ENCODE measurements at regions not wholly inside any gene's neighbourhood (a gene's known extent, or its start where the extent isn't known, plus 50 kb on each side); places are given as distances from the start of the nearest gene placed in this dataset.

GRCh38 chr11:134571301-134571700 lies 159.3 kb upstream of the B3GAT1 start:
- TF ChIP-seq, protein P1, sequence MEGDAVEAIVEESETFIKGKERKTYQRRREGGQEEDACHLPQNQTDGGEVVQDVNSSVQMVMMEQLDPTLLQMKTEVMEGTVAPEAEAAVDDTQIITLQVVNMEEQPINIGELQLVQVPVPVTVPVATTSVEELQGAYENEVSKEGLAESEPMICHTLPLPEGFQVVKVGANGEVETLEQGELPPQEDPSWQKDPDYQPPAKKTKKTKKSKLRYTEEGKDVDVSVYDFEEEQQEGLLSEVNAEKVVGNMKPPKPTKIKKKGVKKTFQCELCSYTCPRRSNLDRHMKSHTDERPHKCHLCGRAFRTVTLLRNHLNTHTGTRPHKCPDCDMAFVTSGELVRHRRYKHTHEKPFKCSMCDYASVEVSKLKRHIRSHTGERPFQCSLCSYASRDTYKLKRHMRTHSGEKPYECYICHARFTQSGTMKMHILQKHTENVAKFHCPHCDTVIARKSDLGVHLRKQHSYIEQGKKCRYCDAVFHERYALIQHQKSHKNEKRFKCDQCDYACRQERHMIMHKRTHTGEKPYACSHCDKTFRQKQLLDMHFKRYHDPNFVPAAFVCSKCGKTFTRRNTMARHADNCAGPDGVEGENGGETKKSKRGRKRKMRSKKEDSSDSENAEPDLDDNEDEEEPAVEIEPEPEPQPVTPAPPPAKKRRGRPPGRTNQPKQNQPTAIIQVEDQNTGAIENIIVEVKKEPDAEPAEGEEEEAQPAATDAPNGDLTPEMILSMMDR (IDR thresholded peaks at IDR 0.05; ENCODE audit: insufficient read depth, low read depth, low read length): no peak
- H3K4me3 ChIP-seq (ENCODE audit: low read depth, low read length): no peak overlapping the region
- H3K27me3 ChIP-seq (ENCODE audit: control insufficient read depth, insufficient read depth, low read length): no peaks in the 10 kb centered on the region
- DNase-seq (ENCODE audit: low read depth): no peak
- ChIA-PET POLR2A (no interaction called here), CTCF (no interaction called here)
- H3K36me3 ChIP-seq (ENCODE audit: control insufficient read depth, insufficient read depth, low read length): no peaks in the 10 kb centered on the region

DNA sequence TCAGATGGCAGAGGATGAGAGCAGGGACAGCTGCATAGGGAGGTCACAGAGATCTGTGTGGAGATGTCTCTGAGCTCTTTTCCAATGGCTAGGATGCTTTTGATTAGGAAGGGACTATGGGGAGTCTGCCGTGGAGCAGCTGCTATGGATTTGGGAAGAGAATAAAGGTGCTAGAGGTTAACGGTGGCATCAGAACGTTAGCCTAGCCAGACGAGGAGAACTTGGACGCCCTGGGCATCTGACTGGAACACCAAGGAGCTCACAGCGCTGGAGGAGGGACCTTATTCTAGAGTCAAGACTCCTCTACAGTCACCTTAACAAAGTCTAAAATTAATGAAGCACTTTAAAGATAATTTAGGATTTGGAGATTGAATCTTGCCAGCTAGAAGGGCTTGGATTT lies 157.2 kb upstream of the B3GAT1 start:
- Histone ChIP-seq H3K4me3 (ENCODE audit: low read depth, low read length) (no peak overlapping the region), H3K27me3 (ENCODE audit: control insufficient read depth, insufficient read depth, low read length) (no peaks in the 10 kb centered on the region), H3K36me3 (ENCODE audit: control insufficient read depth, insufficient read depth, low read length) (no peaks in the 10 kb centered on the region)
- ChIA-PET POLR2A (no interaction called here), CTCF (no interaction called here)
- TF ChIP-seq, protein P1 (IDR thresholded peaks at IDR 0.05; ENCODE audit: insufficient read depth, low read depth, low read length): no peak
- DNase-seq (ENCODE audit: low read depth): no peak

DNA sequence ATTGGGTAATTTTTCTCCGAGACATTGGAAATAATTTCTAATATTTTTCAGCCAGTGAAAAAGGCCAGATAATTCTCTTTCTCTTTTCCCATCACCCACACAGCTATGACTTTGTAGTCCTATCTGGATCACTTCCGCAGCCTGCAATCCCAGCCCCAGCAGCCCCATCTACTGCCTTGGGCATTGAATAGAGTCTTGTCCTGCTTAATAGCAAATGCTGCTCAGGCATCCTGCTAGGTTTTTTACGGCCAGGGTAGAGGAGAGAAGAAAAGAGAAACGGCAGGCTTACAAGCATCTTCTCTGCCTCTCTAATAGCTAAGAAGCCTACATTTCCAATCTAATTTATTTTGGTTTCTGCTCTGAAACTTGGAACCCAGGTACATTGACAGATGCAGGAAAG lies 154.3 kb upstream of the B3GAT1 start:
- Histone ChIP-seq H3K36me3 (ENCODE audit: control insufficient read depth, insufficient read depth, low read length) (no peaks in the 10 kb centered on the region), H3K27me3 (ENCODE audit: control insufficient read depth, insufficient read depth, low read length) (no peaks in the 10 kb centered on the region), H3K4me3 (ENCODE audit: low read depth, low read length) (no peak overlapping the region)
- DNase-seq (ENCODE audit: low read depth): no peak
- ChIA-PET CTCF (interaction anchor here (1.2 kb wide), 1 partner anchor 183 kb away, joined by 3 read pairs; no protein-coding TSS in a partner anchor), POLR2A (no interaction called here)
- TF ChIP-seq, protein P1 (IDR thresholded peaks at IDR 0.05; ENCODE audit: insufficient read depth, low read depth, low read length): no peak

DNA sequence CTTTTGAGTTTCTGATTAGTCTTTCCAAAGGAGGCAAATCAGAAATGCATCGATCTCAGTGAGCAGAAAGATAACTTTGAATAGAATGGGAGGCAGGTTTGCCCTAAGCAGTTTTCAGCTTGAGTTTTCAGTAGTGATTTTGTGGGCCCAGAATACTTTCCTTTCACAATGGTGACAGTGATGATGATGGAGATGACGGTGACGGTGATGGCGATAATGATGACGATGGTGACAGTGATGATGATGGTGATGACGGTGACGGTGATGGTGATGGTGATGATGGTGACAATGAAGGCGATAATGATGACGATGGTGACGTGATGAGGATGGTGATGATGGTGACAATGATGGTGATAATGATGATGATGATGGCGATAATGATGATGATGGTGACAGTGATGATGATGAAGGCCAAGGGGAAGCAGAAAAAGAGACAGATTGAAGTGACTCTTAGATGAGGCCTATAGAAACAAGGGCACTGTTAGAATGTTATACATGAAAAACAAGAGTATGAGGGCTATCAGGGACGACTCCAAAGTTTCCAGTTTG lies 153.4 kb upstream of the B3GAT1 start:
- TF ChIP-seq, protein P1 (IDR thresholded peaks at IDR 0.05; ENCODE audit: insufficient read depth, low read depth, low read length): no peak
- DNase-seq (ENCODE audit: low read depth): no peak
- Histone ChIP-seq H3K36me3 (ENCODE audit: control insufficient read depth, insufficient read depth, low read length) (no peaks in the 10 kb centered on the region), H3K27me3 (ENCODE audit: control insufficient read depth, insufficient read depth, low read length) (no peaks in the 10 kb centered on the region), H3K4me3 (ENCODE audit: low read depth, low read length) (no peak overlapping the region)
- ChIA-PET CTCF (no interaction called here), POLR2A (no interaction called here)

DNA sequence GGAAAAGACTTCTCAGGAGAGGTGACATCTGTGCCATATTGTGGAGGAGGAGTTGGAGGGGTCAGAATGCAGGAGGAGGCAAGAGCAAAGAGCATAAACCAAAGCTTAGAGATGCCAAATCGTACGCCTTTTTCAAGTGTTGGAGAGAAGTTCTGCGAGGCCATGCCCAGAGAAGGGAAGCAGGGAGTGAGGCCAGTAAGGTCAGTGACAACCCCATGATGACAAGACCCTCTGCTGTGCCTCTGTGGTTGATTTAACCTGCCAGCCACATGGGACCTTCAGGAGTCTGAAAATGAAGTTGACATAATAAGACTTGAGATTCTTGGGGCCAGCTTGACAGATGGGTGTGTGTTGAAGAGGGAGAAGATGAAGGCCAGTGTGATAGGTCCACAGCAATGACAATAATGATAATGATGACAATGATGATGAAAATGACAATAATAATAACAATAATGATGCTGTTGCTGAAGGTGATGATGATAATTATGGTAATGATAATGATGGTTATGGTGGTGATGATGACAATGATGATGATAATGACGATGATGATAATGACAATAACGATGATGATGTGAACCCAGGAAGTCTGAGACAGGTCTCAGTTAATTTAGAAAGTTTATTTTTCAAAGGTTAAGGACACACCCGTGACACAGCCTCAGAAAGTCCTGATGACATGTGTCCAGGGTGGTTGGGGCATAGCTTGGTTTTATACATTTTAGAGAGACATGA lies 152.6 kb upstream of the B3GAT1 start:
- no peaks in the 10 kb centered on the region for H3K36me3 ChIP-seq (ENCODE audit: control insufficient read depth, insufficient read depth, low read length)

More for the DNA sequence above, 152.6 kb upstream of the B3GAT1 start:
- no peak for DNase-seq (ENCODE audit: low read depth)
- no peak overlapping the region for H3K4me3 ChIP-seq (ENCODE audit: low read depth, low read length)
- ChIA-PET POLR2A (no interaction called here), CTCF (no interaction called here)
- H3K27me3 ChIP-seq (ENCODE audit: control insufficient read depth, insufficient read depth, low read length): no peaks in the 10 kb centered on the region
- TF ChIP-seq, protein P1 (IDR thresholded peaks at IDR 0.05; ENCODE audit: insufficient read depth, low read depth, low read length): no peak

Measured in BJ (cell line).